Fibroblast of peridontal ligament (primary cell): ENCODE measurements at regions not wholly inside any gene's neighbourhood (a gene's known extent, or its start where the extent isn't known, plus 50 kb on each side); places are given as distances from the start of the nearest gene placed in this dataset.

Source experiments
- DNase-seq: peaks from one replicate; pipeline ENCODE4 v3.0.0-alpha.2; 2010; ENCODE audit errors: extremely low read depth

- DNase-seq = no peak
Measured at GRCh38 chr4:112894480-112894879, 155.0 kb upstream of the ANK2 start.

GRCh38 chr4:112894951-112895350, 154.5 kb upstream of the ANK2 start:
- no peak for DNase-seq

- DNase-seq = no peak
Measured at GRCh38 chr4:112895811-112896608, 153.4 kb upstream of the ANK2 start.

DNA sequence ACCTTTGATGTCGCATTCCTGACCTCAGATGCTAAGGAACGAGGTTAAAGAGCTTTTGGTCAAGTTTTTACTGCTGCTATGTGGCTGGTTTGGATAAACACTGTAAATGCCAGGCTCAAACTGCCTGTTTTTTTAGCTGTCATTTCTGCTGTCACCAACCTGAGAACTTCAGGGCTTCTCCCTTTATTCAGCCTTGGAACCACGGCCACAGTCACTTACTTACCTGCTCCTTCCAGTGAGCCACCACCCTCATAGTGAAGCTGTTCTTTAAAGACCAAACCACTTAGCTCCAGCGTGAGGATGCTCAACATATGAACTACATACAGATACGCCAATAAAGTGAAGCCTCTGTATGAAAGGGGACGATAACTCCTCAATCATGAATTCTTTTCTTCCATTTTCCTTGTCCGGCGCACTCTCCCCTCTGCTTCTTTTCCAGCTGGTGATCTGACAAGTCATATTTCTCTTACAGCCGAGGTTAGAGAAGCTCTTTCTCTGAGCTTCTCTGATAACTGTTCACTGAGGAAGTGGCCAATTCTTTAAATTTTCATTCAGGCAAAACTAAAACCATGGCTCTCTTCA, 152.8 kb upstream of the ANK2 start:
- no peak for DNase-seq

DNA sequence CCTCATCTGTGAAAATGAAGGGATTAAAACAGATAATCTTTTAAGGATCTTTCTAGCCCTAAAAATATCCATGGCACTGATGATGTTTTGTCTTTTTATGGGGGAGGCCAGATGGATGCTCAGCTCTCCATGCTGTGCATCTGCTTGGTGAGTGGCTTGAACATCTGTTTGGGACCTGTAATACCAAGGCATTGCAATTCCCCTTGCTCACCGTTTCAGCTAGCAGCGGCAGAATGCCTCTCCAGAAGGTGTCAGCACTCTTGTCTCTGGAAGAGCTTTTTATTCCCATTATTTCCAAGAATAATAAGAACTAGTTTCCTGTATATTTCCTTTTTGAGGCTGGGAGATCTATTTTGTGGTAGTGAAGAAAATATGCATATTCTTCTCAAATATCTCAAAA, 151.9 kb upstream of the ANK2 start:
- DNase-seq = no peak

DNA sequence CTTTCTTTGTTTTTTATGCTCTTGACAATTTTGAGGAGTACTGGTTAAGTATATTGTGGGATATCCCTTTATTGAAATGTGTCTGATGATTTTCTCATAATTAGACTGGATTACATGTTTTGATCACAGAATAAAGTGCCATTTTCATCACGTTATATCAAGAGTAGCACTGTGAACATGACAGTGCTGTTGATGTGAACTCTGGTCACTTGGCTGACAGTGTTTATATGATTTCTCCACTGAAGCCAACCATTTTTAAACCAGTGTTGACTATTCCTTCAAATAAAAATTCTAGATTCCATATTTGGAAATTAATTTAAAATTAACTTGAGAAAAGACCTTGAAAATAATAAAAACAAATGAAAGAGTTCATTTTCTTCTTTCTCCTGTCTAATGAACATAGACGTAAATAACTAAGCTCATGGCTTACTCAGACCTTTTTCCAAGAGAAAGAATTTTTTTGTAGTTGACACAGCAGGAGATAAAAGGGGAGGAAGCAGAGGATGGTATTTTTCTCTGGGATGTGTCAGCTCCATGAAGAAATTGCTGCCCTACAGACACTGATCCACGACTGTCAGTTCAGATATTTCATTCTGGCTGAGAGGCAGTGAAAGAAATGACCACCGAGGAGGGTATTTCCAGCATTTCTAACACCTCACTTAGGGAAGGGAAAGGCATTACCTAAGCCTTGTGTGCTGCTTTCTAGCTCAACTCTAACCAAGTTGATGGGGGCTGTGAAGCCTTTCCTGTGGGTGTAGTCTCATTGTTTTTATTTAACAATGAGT, 150.9 kb upstream of the ANK2 start:
- no peak for DNase-seq

DNA sequence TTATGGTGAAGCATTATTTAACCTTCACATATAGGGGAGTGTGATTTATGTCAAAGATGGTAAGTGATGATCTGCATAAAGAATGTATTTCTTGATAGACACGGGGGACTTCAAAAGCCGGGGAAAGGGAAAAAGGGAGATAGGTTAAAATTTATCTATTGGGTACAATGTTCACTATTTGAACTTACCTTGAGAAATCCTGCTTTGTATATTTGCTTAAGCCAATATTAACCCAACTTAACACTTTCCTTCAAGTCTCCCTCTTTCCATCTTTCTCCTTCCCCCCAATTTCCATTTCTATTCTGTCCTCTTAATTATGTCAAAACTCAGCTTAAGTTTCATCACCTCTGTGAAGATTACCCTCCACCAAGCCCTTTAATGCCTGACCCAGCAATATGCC, 149.0 kb upstream of the ANK2 start:
- no peak for DNase-seq

GRCh38 chr4:112901962-112902411, 147.5 kb upstream of the ANK2 start:
- no peak for DNase-seq

- DNase-seq = no peak
Measured at GRCh38 chr4:112905728-112906127, 143.7 kb upstream of the ANK2 start.

DNA sequence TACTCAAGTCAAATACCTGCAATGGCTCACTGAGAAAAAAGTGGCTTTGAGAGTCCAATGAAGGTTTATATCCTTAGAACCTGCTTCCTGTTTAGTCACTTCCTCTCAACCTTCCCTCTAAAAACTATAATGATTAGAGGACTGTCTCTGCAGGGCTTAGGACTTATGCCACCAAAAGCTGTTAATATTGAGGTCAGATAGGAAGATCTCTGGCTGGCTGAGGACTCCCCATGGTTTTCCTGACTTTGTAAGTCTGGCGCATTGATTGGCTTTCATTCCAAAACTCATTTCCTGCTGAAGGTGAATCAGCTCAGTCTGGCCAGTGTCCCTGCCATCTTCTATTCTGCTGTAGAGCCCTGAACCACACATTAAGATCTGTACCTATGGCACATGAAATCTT, 140.9 kb upstream of the ANK2 start:
- no peak for DNase-seq

DNA sequence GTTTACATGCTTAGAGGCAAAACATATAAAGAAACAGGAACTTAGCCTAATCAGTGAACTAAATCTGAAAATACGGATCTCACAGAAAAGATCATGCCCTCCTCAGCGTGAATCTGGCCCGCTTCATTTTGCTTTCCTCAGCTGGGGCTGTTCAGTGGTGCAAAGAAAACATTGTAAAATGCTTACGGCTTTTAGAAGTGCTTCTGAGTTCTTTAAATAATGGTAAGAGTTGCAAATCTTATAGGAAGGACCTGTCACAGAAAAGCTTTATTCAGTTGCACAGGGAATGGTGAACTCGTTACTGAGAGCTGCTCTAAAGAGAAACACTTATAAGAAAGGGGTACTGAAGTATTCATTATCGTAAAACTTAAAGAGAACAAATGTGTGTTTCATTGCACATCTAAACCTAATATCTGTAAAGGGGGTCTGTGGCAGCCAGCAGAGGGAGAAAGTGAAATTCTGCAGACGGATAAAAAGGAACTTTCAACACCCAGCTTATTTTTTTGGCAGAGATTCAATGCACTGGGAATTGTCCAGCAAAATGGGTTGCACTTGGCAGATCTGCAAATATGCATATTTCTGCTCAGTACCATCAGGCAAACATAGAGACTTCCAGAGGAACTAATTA, 139.2 kb upstream of the ANK2 start:
- peak; percentile 90 for DNase-seq

GRCh38 chr4:112916868-112917267, 132.6 kb upstream of the ANK2 start:
- DNase-seq = peak; percentile 51

- DNase-seq = no peak
Measured at GRCh38 chr4:112923516-112923915, 125.9 kb upstream of the ANK2 start.

- DNase-seq = no peak
Measured at GRCh38 chr4:112926819-112927218, 122.6 kb upstream of the ANK2 start.

GRCh38 chr4:112927544-112927943, 121.9 kb upstream of the ANK2 start:
- peak; percentile 14 for DNase-seq

DNA sequence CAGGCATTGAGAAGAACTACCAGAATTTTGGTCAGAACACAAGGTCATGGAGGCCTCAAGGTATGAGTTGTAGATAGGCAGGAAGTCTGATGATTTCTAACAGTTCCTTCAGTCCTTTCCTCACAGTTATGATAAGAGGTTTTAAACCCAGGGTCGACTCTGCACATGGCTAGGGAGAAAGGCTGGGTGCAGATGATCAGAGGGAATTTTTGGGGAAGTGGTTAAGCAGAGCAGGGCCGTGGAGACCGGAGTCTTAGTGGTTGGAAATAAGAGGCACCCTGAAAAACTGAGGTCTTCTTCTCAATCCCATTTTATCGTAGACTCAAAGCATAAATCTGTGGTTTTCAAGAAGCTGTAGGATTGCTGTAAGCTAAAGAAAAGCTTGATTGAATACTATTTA, 118.5 kb upstream of the ANK2 start:
- no peak for DNase-seq

GRCh38 chr4:112933790-112934189, 115.7 kb upstream of the ANK2 start:
- DNase-seq = no peak

DNA sequence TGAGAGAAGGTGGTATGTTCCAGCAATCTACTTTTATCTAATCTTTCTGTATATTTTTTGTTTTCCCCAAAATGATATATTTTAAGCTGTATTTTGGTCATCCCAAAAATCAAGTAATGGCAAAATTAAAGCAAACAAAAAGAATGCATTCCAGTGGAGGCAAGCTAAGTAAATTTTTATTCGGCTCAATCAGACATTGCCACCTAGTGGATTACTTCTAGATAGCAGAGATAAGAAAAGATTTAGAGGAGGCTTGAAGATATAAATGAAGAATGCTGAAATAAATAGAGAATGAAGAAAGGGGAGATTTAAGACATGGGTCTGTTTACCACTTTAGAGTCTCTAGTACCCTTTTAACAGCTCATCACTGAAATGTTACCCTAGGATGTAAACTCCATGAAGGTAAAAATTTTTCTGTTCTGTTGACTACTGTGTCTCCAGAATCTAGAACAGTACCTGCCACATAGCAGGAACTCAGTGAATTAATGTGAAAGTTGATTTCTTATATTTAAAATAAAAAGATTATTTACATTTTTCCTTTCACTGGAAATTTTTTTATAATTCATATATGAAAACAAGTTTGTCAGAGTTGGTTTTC, 110.9 kb upstream of the ANK2 start:
- DNase-seq = peak; percentile 82

GRCh38 chr4:112939901-112940300, 109.6 kb upstream of the ANK2 start:
- DNase-seq = no peak

DNA sequence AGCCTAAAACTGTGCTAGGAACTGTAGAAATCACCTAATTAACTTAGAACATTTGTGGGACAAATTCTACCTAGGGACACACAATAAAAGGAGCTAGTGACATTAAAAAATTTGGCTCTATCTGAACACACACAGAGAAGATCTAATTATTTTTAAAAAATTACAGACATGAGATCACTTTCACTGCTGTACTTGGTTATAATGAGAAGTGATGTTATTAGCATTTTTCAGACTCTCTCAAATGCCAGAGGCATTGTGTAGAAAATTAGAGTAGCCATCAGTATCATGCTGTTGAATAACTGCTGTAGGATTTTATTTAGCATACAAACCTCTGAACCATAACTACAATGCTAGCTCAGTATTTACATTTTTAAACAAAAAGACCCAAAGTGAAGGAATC, 109.1 kb upstream of the ANK2 start:
- no peak for DNase-seq

- DNase-seq = no peak
Measured at GRCh38 chr4:112942077-112942476, 107.4 kb upstream of the ANK2 start.

DNA sequence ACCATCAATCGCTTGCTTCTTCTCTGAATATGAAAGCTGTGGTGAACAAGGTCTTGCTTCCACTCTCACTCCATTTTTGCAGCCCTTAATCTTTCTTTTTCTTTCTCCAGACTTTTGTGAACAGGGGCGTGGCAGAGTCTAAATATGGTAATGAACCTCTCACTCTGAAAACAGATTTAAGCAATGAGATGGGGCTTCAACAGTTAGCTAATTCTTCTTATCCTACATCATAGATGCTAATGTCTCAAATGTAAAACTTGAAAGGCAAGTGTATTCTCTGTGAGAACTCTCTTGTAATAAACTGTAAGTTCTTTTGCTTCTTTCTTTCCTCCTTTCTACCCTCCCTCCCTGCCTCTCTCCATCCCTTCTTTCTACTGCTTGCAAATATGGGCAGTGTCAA, 106.5 kb upstream of the ANK2 start:
- no peak for DNase-seq
